GM10248 (cell line): ENCODE measurements at regions not wholly inside any gene's neighbourhood (a gene's known extent, or its start where the extent isn't known, plus 50 kb on each side); places are given as distances from the start of the nearest gene placed in this dataset.

Experiments
- CTCF ChIA-PET: fragments of 300-600 bp; sonication (Branson Sonifier 250); formaldehyde crosslinking; extraction: SDS; loops from one replicate; lab custom pipeline; 2021; ENCODE audit warnings: antibody characterized with exemption; lab: Yijun Ruan, JAX
- POLR2A ChIA-PET: fragments of 350-650 bp; sonication (Branson Sonifier 250); formaldehyde crosslinking; extraction: SDS; loops from one replicate; lab custom pipeline; 2020; ENCODE audit warnings: antibody characterized with exemption; lab: Yijun Ruan, JAX
- DNase-seq: peaks from one replicate; pipeline ENCODE4 v3.0.0; 2012; ENCODE audit errors: extremely low spot score
- CTCF ChIP-seq: IDR thresholded peaks from 2 replicates; pipeline ENCODE4 v1.5.1; 2012; ENCODE audit warnings: mild to moderate bottlenecking, low read depth; ENCODE audit errors: extremely low read depth, missing control alignments, control extremely low read depth

DNA sequence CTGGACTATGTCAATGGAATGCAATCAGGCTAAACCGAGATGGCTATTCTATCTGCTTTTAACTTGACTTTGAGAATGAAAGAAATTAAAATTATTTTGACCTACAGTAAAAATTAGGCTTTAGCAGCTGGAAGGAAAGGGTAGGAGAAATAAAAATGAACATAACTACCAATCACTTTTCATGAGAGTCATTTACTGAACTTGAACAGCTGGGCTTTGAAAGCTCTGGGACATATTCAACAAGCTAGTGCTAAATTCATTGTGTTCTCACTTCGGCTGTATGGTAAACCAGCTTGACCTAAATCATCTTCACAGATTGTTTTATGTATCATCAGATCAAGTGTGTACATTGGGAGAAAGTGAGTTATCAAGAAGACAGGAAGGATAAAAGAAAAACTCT, 161.5 kb upstream of the STXBP5 start:
- ChIA-PET CTCF (interaction anchor here (0.8 to 1.6 kb wide), 2 partner anchors 10 to 15 kb away, joined by 4 to 5 read pairs; no protein-coding TSS in a partner anchor), POLR2A (no interaction called here)
- DNase-seq = no peak
- TF ChIP-seq CTCF = no peak

- CTCF ChIA-PET = interaction anchor here (1.3 kb wide), 1 partner anchor 79 kb away, joined by 3 read pairs; no protein-coding TSS in a partner anchor
- DNase-seq = no peak
- POLR2A ChIA-PET = no interaction called here
- no peak for TF ChIP-seq CTCF
These were observed 160.2 kb upstream of the STXBP5 start for GRCh38 chr6:147043994-147044477.

DNA sequence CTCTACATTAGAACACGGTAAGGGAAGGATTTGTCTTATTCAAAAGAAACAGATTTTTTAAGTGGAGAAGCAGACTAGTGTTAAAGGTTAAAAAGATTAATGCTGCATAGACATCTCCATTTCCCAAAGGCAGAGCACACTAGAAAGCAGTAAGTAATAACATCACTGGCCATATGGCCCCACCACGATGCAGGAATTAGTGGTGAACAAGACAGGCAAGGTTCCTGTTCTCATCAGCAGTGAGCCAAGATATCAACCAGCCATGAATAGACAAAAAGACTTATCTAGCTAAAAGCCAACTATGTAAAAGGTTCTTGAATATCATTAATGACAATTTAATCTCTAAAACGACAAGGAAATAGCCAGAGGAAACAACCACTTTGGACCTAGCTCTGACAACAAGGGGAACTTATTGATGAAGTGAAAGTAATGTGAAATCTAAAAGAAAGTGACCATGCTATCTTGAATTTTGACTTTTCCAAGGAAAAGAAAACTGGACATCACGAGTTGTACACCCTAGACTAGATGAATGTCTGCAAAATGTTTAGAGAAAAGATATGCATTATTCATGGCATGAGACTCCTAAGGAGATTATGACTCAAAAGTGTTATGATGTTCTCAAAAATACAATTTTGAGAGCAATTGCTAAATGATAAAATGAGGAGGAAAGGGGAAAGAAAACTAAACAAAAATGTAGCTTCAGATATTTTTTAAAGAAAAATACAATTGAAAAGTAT, 157.9 kb upstream of the STXBP5 start:
- DNase-seq = no peak
- ChIA-PET CTCF (interaction anchor here (1.7 kb wide), 1 partner anchor 10 kb away, joined by 4 read pairs; no protein-coding TSS in a partner anchor), POLR2A (no interaction called here)
- no peak for TF ChIP-seq CTCF

DNA sequence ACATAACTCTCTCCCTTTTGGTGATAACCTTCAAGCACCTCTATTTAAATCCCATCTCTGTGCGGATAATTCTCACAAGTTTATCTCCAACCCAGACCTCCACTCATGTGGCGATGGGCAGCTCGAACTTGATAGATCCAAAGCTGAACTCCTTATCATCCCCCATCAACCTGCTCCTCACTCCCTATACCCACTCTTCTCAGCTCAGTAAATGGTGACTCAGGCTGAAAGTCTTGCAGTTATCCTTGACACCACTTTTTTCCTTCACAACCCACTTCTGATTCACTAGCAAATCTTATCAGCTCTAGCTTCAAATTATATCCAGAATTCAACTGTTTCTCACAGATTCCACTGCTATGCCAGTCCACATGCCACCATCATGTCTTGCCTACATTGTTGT, 155.3 kb upstream of the STXBP5 start:
- no peak for DNase-seq
- ChIA-PET POLR2A (no interaction called here), CTCF (interaction anchor here (3.3 kb wide), 1 partner anchor 11 kb away, joined by 9 read pairs; no protein-coding TSS in a partner anchor)
- TF ChIP-seq CTCF = no peak

- CTCF ChIA-PET = interaction anchor here (1.3 to 1.5 kb wide), 3 partner anchors 9 to 16 kb away, joined by 4 read pairs; no protein-coding TSS in a partner anchor
- POLR2A ChIA-PET = no interaction called here
- TF ChIP-seq CTCF = no peak
- DNase-seq = no peak
These were observed 150.8 kb upstream of the STXBP5 start for GRCh38 chr6:147053311-147053921.

- DNase-seq = no peak
- ChIA-PET POLR2A (no interaction called here), CTCF (interaction anchor here (0.8 to 1.5 kb wide), 3 partner anchors 8 to 29 kb away, joined by 3 to 4 read pairs (median 3); no protein-coding TSS in a partner anchor)
- TF ChIP-seq CTCF = no peak
These were observed 150.1 kb upstream of the STXBP5 start for GRCh38 chr6:147054158-147054557.
